GM12892 (cell line): ENCODE measurements at regions not wholly inside any gene's neighbourhood (a gene's known extent, or its start where the extent isn't known, plus 50 kb on each side); places are given as distances from the start of the nearest gene placed in this dataset.

Source experiments
- POLR2A ChIP-seq: IDR thresholded peaks from 2 replicates; pipeline ENCODE4 v1.6.1; 2011; ENCODE audit warnings: low read depth, low read length, control low read depth
- POLR2AphosphoS5 ChIP-seq: IDR thresholded peaks from 2 replicates; pipeline ENCODE4 v1.6.1; 2011; ENCODE audit warnings: low read depth, low read length, control low read depth
- TAF1 ChIP-seq: IDR thresholded peaks from 2 replicates; pipeline ENCODE4 v1.6.1; 2011; ENCODE audit warnings: low read depth, mild to moderate bottlenecking, control low read depth, low read length, borderline replicate concordance

DNA sequence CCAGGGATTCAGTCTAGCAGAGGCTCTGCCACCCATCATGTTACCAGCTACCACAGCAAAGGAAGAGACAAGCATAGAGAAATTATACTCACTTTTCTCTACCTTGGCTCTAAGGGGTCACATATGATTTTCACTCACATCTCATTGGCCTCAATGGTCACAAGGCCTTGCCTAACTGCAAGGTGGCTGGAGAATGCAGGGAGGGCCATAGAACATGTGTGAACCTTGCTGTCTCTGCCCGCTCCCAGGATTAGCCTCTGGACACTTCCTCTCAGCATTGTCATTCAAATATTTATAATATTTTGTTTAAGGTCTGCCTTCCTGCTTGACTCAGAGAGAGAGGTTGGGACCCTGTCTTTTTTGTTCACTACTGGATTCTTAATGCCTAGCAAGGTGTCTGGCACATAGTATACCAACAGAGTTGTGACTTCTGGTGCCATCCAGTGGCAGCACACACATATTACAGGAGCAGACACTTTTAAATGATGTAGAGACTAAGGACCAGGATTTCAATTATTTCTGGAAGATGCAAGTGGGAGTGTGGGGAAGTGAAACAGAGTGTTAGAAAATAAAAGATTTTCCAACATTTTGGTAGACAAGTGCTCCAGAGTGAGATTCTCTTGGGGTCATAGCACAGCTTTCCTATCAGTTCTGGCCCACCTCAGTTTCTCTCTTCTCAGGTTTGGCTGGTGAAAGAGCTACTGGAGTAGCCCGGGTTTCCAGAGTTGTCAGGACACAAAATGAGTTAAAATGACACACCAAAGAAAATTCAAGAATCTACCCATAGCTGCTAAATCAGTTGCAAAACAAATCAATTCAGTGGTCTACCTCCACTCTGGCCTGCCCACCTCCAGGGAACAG, 119.0 kb upstream of the RASGRP1 start:
- no peak for TF ChIP-seq POLR2A
- TF ChIP-seq POLR2AphosphoS5, result no peak
- TF ChIP-seq TAF1, result no peak
